COLO668 (cell line): ENCODE measurements at regions not wholly inside any gene's neighbourhood (a gene's known extent, or its start where the extent isn't known, plus 50 kb on each side); places are given as distances from the start of the nearest gene placed in this dataset.
"Not testable (repeated sequence)": the region's sequence is repeated elsewhere in the genome, so short reads cannot be mapped to it uniquely, and the experiment has no call there.

ENCODE experiments used
- DNase-seq: peaks from one replicate; lab custom pipeline; 2025; ENCODE audit not compliant: unreplicated experiment; lab: John Stamatoyannopoulos, UW

- DNase-seq: no peak
These were observed 116.7 kb upstream of the CHST9 start for GRCh38 chr18:27301615-27302378.

GRCh38 chr18:27298214-27298804 is 113.2 kb upstream of the CHST9 start:
- no peak for DNase-seq

DNA sequence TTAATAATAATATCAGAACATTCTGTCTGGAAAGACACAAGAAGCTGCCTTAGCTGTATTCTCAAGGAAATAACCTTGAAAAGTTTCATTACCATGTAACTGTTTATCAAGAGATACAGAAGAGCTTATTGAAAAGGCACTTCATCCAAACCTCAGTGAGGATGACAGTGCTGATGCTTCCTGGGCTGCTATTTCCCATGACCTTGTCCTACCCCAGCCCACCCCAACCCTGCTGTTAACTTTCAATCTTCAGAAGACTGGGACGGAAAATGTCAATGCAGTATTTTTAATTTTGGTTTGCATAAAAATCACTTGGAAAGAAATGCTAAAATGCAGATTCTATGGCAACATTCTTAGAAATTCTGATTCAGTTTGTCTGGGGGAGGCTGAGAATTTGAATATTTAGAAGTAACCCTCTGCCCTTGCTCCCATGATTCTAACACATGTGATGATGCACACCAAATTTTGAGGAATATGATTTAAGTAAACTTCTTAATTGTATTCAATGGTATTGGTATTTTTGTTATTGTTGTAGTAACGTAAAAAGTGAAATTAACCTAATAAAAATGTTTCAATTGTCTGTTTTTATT is 101.0 kb upstream of the CHST9 start:
- not testable (repeated sequence) for DNase-seq

DNA sequence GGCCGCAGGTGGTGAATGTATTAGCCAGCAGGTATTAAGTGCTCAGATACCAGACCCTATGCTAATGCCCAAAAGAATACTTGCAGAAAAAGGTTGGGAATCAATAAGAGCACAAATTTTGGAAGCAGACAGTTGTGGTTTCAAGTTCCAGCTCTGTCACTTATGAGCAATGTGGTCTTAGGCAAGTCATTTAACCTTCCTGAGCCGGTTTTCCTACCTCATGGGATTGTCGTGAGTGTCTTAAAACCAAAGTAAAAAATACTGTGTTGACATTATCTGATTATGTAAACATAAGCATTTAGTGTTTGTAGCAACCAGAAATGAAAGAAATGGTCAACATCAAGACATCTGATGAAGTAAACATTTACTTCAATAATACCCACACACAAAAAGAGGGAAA is 93.0 kb upstream of the CHST9 start:
- no peak for DNase-seq

GRCh38 chr18:27277554-27277953 is 92.4 kb upstream of the CHST9 start:
- no peak for DNase-seq

GRCh38 chr18:27276886-27277285 is 91.8 kb upstream of the CHST9 start:
- no peak for DNase-seq

GRCh38 chr18:27276479-27276878 is 91.4 kb upstream of the CHST9 start:
- DNase-seq: no peak

GRCh38 chr18:27274901-27275300 is 89.8 kb upstream of the CHST9 start:
- no peak for DNase-seq

- no peak for DNase-seq
These were observed 85.4 kb upstream of the CHST9 start for GRCh38 chr18:27270508-27270907.

DNA sequence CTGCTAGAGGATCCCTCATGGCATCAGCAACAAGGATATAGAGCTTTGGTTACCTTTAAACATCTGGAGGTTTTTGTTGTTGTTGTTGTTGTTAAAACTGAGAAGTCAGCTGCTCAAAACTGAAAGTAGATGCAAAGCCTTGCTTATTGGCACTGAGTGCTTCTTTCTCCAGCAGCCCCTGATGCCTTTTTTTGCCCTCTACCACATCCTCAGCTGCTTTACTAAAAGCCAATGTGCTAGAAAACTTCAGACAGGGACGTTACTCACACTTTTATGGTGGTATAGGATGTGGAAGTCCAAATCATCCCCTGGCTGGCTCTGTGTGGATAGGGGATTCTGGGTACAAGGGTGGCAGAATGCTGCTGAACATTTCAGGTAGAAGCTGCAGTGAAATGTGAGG is 78.3 kb upstream of the CHST9 start:
- DNase-seq: no peak

- DNase-seq: no peak
These were observed 76.9 kb upstream of the CHST9 start for GRCh38 chr18:27261769-27262549.

- DNase-seq: no peak
These were observed 68.5 kb upstream of the CHST9 start for GRCh38 chr18:27253571-27253970.

GRCh38 chr18:27250471-27250870 is 65.4 kb upstream of the CHST9 start:
- DNase-seq: no peak

DNA sequence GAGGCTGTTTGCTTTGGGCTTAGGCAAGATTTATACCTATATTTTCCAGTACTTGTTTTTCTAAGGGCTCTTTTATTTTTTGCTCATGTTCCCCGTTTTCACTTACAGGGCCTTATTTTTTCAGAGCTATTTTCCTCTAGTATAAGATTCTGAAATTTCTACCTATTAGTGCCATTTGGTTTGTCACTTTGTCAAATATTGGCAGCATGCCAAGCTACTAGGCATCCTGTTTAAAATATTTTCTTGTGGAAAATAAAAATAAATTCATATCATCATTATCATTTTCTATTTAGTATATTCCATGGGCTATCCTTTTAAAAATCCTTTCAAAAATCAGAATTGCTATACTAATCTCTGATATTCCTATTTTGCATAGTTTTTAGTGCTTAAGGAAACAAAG is 64.8 kb upstream of the CHST9 start:
- no peak for DNase-seq

DNA sequence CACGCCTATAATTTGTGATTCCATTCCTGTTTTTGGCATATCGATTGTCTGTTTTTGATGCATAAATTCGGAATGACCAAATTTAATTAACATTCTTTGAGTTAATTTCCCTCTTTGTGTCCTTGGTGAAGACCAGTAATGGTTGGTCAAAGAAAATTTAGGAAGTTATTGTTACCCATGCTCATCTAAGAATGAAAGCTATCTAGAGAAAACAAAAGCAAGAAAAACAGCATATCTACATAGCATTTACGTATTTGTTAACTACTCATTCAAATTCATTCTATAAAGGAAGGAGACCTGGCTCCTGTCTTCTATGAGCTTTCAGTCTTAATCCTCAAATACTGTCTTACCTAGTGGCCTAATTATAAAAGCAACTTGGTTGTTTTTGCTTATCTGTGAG is 59.2 kb upstream of the CHST9 start:
- no peak for DNase-seq

GRCh38 chr18:27242392-27243047 is 57.4 kb upstream of the CHST9 start:
- DNase-seq: no peak

GRCh38 chr18:27240383-27240782 is 55.3 kb upstream of the CHST9 start:
- DNase-seq: no peak

- DNase-seq: no peak
These were observed 54.6 kb upstream of the CHST9 start for GRCh38 chr18:27239669-27240068.

- DNase-seq: no peak
These were observed 50.2 kb upstream of the CHST9 start for GRCh38 chr18:27235218-27235870.
